ENCODE measurements at regions not wholly inside any gene's neighbourhood (a gene's known extent, or its start where the extent isn't known, plus 50 kb on each side); places are given as distances from the start of the nearest gene placed in this dataset.

DNA sequence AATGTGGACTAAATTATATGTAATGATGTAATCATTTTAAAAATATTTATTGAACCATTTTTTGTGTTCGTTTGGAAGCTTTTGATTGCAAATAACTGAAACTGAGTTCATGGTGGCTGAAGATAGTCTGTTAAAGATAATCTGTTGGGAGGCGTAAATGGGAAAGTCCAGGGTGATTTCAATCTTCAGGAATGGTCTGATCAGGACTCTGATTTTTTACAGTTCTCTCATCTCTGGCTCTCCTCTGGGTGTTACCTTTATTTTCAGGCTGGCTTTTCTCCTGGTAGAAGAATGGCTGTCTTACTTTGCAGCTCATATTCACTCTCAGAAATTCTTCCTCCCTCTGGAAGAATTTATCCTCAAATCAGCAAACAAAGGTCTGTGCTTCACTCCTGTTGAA lies 199.0 kb upstream of the LEF1 start:
- TF ChIP-seq ELF1 (IDR thresholded peaks at IDR 0.05) (no peak), EZH2phosphoT487 (IDR thresholded peaks at IDR 0.05; ENCODE audit: borderline replicate concordance, low read depth) (no peak), NFIC (IDR thresholded peaks at IDR 0.05; ENCODE audit: borderline replicate concordance) (no peak), GATA2 (CRISPR knock-in tag; IDR thresholded peaks at IDR 0.05) (no peak), RXRA (IDR thresholded peaks at IDR 0.05; ENCODE audit: borderline replicate concordance, low read depth) (no peak), RAD21 (IDR thresholded peaks at IDR 0.05; ENCODE audit: low read length) (no peak), SIN3A (IDR thresholded peaks at IDR 0.05; ENCODE audit: borderline replicate concordance, low read depth, low read length) (no peak), MXI1 (IDR thresholded peaks at IDR 0.05; ENCODE audit: low read depth, low read length) (no peak), RCOR1 (IDR thresholded peaks at IDR 0.05; ENCODE audit: low read length) (no peak), FOXM1 (IDR thresholded peaks at IDR 0.05; ENCODE audit: low read depth) (no peak)
- TF ChIP-seq, protein P1, sequence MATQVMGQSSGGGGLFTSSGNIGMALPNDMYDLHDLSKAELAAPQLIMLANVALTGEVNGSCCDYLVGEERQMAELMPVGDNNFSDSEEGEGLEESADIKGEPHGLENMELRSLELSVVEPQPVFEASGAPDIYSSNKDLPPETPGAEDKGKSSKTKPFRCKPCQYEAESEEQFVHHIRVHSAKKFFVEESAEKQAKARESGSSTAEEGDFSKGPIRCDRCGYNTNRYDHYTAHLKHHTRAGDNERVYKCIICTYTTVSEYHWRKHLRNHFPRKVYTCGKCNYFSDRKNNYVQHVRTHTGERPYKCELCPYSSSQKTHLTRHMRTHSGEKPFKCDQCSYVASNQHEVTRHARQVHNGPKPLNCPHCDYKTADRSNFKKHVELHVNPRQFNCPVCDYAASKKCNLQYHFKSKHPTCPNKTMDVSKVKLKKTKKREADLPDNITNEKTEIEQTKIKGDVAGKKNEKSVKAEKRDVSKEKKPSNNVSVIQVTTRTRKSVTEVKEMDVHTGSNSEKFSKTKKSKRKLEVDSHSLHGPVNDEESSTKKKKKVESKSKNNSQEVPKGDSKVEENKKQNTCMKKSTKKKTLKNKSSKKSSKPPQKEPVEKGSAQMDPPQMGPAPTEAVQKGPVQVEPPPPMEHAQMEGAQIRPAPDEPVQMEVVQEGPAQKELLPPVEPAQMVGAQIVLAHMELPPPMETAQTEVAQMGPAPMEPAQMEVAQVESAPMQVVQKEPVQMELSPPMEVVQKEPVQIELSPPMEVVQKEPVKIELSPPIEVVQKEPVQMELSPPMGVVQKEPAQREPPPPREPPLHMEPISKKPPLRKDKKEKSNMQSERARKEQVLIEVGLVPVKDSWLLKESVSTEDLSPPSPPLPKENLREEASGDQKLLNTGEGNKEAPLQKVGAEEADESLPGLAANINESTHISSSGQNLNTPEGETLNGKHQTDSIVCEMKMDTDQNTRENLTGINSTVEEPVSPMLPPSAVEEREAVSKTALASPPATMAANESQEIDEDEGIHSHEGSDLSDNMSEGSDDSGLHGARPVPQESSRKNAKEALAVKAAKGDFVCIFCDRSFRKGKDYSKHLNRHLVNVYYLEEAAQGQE (IDR thresholded peaks at IDR 0.05; ENCODE audit: low read depth, low read length) = no peak
- TF ChIP-seq, protein P2, sequence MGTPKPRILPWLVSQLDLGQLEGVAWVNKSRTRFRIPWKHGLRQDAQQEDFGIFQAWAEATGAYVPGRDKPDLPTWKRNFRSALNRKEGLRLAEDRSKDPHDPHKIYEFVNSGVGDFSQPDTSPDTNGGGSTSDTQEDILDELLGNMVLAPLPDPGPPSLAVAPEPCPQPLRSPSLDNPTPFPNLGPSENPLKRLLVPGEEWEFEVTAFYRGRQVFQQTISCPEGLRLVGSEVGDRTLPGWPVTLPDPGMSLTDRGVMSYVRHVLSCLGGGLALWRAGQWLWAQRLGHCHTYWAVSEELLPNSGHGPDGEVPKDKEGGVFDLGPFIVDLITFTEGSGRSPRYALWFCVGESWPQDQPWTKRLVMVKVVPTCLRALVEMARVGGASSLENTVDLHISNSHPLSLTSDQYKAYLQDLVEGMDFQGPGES (IDR thresholded peaks at IDR 0.05; ENCODE audit: low read depth, low read length) = no peak
- TF ChIP-seq, protein P3, sequence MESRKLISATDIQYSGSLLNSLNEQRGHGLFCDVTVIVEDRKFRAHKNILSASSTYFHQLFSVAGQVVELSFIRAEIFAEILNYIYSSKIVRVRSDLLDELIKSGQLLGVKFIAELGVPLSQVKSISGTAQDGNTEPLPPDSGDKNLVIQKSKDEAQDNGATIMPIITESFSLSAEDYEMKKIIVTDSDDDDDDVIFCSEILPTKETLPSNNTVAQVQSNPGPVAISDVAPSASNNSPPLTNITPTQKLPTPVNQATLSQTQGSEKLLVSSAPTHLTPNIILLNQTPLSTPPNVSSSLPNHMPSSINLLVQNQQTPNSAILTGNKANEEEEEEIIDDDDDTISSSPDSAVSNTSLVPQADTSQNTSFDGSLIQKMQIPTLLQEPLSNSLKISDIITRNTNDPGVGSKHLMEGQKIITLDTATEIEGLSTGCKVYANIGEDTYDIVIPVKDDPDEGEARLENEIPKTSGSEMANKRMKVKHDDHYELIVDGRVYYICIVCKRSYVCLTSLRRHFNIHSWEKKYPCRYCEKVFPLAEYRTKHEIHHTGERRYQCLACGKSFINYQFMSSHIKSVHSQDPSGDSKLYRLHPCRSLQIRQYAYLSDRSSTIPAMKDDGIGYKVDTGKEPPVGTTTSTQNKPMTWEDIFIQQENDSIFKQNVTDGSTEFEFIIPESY (IDR thresholded peaks at IDR 0.05; ENCODE audit: borderline replicate concordance, low read depth) = no peak
- no peak overlapping the region for H3K4me3 ChIP-seq (ENCODE audit: low read depth in 2 of 2, low read length in 1 of 2)
- H2AFZ ChIP-seq (ENCODE audit: low read depth) = no peak overlapping the region
- DNase-seq = no peak
- ChIA-PET POLR2A (no interaction called here), CTCF (no interaction called here)
- no peaks in the 10 kb centered on the region for H3K9me2 ChIP-seq
- no peaks in the 10 kb centered on the region for H3K4me1 ChIP-seq (ENCODE audit: control insufficient read depth in 1 of 2, insufficient read depth in 2 of 2, low read depth in 1 of 2, low read length in 1 of 2)
- no peaks in the 10 kb centered on the region for H3K36me3 ChIP-seq (replicated peaks in 1 of 2; ENCODE audit: control insufficient read depth in 1 of 2, insufficient read depth in 2 of 2, low read length in 1 of 2)
- no peak overlapping the region for H3K27ac ChIP-seq (ENCODE audit: low read depth in 2 of 2, low read length in 1 of 2)
- H3F3A ChIP-seq (replicated peaks; ENCODE audit: insufficient read depth) = no peaks in the 10 kb centered on the region
- H3K9ac ChIP-seq = no peak overlapping the region
- no peak overlapping the region for H3K4me2 ChIP-seq
- no peaks in the 10 kb centered on the region for H3K9me3 ChIP-seq
- H3K79me2 ChIP-seq (ENCODE audit: insufficient read depth) = no peaks in the 10 kb centered on the region
- WGBS (ENCODE audit: low lambda C conversion rate) = 14% methylated on average over 2 of the region's 2 CpGs
- peaks cover 39% of the 10 kb centered on the region for H3K27me3 ChIP-seq (ENCODE audit: insufficient read depth)
- H4K20me1 ChIP-seq (ENCODE audit: insufficient read depth) = no peaks in the 10 kb centered on the region
